ENCODE measurements at regions not wholly inside any gene's neighbourhood (a gene's known extent, or its start where the extent isn't known, plus 50 kb on each side); places are given as distances from the start of the nearest gene placed in this dataset.

- no peak for DNase-seq (ENCODE audit: low spot score)
- TF ChIP-seq CTCF (IDR thresholded peaks at IDR 0.05; ENCODE audit: extremely low read depth, missing control alignments), result no peak
Measured at GRCh38 chr14:87060405-87060804, 932.6 kb downstream of the GALC start.

GRCh38 chr14:87059060-87059839 lies 933.7 kb downstream of the GALC start:
- no peak for TF ChIP-seq CTCF (IDR thresholded peaks at IDR 0.05; ENCODE audit: extremely low read depth, missing control alignments)
- DNase-seq (ENCODE audit: low spot score), result no peak

GRCh38 chr14:87055007-87055406 lies 938.0 kb downstream of the GALC start:
- no peak for TF ChIP-seq CTCF (IDR thresholded peaks at IDR 0.05; ENCODE audit: extremely low read depth, missing control alignments)
- no peak for DNase-seq (ENCODE audit: low spot score)

- TF ChIP-seq CTCF (IDR thresholded peaks at IDR 0.05; ENCODE audit: extremely low read depth, missing control alignments), result no peak
- DNase-seq (ENCODE audit: low spot score), result no peak
Measured at GRCh38 chr14:87052646-87053225, 940.2 kb downstream of the GALC start.

- DNase-seq (ENCODE audit: low spot score), result no peak
Measured at GRCh38 chr14:87050421-87050820, 942.6 kb downstream of the GALC start.

GRCh38 chr14:87049950-87050349 lies 943.0 kb downstream of the GALC start:
- TF ChIP-seq CTCF (IDR thresholded peaks at IDR 0.05; ENCODE audit: extremely low read depth, missing control alignments), result no peak

More at GRCh38 chr14:87050421-87050820, 942.6 kb downstream of the GALC start:
- no peak for TF ChIP-seq CTCF (IDR thresholded peaks at IDR 0.05; ENCODE audit: extremely low read depth, missing control alignments)

GRCh38 chr14:87046960-87047359 lies 946.0 kb downstream of the GALC start:
- DNase-seq (ENCODE audit: low spot score), result no peak
- TF ChIP-seq CTCF (IDR thresholded peaks at IDR 0.05; ENCODE audit: extremely low read depth, missing control alignments), result no peak

More at GRCh38 chr14:87049950-87050349, 943.0 kb downstream of the GALC start:
- DNase-seq (ENCODE audit: low spot score), result no peak
